A549 (cell line): ENCODE measurements at regions not wholly inside any gene's neighbourhood (a gene's known extent, or its start where the extent isn't known, plus 50 kb on each side); places are given as distances from the start of the nearest gene placed in this dataset.

ENCODE experiments used
- ATAC-seq, 2 experiments: fragments of 200-7000 bp in 1 of 2; fragments of >200 bp in 1 of 2; cut with Nextera tagmentation in 1 of 2; cut with Tn5 transposase in 1 of 2; 3 replicates each; pipeline versions ENCODE4 v1.8.0 to v1.9.1; 2018 to 2020; ENCODE audit warnings: mild to moderate bottlenecking in 1 of 2, moderate library complexity in 1 of 2
- CTCF ChIA-PET: fragments of 300-600 bp; sonication (Branson Sonifier 250); formaldehyde crosslinking; extraction: SDS; loops from one replicate; lab custom pipeline; 2021; ENCODE audit warnings: antibody characterized with exemption, inconsistent platforms; lab: Yijun Ruan, JAX
- POLR2A ChIA-PET: fragments of 350-600 bp; formaldehyde crosslinking; extraction: SDS; loops from one replicate; lab custom pipeline; 2021; ENCODE audit warnings: antibody characterized with exemption, inconsistent platforms; lab: Yijun Ruan, JAX
- DNase-seq, 2 experiments: peaks; one replicate each; pipeline versions ENCODE4 v3.0.0 to v3.0.0-alpha.2; 2011 to 2016; ENCODE audit warnings: low read depth in 1 of 2, low spot score in 1 of 2
- FAIRE-seq: peaks from 2 replicates; lab custom pipeline; 2011; peaks lifted over from hg19 to GRCh38; lab: Jason Lieb, UNC
- H3K27ac ChIP-seq, 2 experiments: fragments of >200 bp; sonication (Bioruptor Twin); formaldehyde crosslinking; 3 replicates each; pipeline ENCODE4 v1.5.1; 2016 to 2017
- H3K4me1 ChIP-seq: fragments of >200 bp; sonication (Bioruptor Twin); formaldehyde crosslinking; 3 replicates; pipeline ENCODE4 v1.6.1; 2016
- H3K4me2 ChIP-seq: fragments of >200 bp; sonication (Bioruptor Twin); formaldehyde crosslinking; 3 replicates; pipeline ENCODE4 v1.6.1; 2016
- H3K4me3 ChIP-seq: fragments of >200 bp; sonication (Bioruptor Twin); formaldehyde crosslinking; 3 replicates; pipeline ENCODE4 v1.5.1; 2016
- H3K9me3 ChIP-seq: fragments of >200 bp; sonication (Bioruptor Twin); formaldehyde crosslinking; 3 replicates; pipeline ENCODE4 v1.6.1; 2016
- ATOH8 ChIP-seq: fragments of 250-450 bp; sonication (Bioruptor Pico); IDR thresholded peaks from 2 replicates; pipeline ENCODE4 v1.5.0; 2020; ENCODE audit warnings: low read depth, mild to moderate bottlenecking, moderate library complexity
- BHLHE40 ChIP-seq: IDR thresholded peaks from 2 replicates; pipeline ENCODE4 v1.6.1; 2012; ENCODE audit warnings: low read depth, low read length, inconsistent platforms
- CBX8 ChIP-seq: fragments of 200-600 bp; sonication (generic); IDR thresholded peaks from 2 replicates; pipeline ENCODE4 v1.6.1; 2016
- FOSL2 ChIP-seq, 2 experiments: fragments of 450-650 bp in 1 of 2; fragments of >200 bp in 1 of 2; sonication (Bioruptor Twin) in 1 of 2; formaldehyde crosslinking; IDR thresholded peaks; 2 replicates each; pipeline versions ENCODE4 v1.5.0 to v1.6.1; 2016 to 2020; ENCODE audit warnings: mild to moderate bottlenecking in 1 of 2, moderate library complexity in 1 of 2
- GATA3 ChIP-seq: IDR thresholded peaks from 2 replicates; pipeline ENCODE4 v1.6.1; 2012; ENCODE audit warnings: borderline replicate concordance
- HDAC2 ChIP-seq: fragments of 200-600 bp; sonication (generic); IDR thresholded peaks from 2 replicates; pipeline ENCODE4 v1.6.1; 2016
- HOXA7 ChIP-seq: fragments of 250-450 bp; sonication (Bioruptor Pico); IDR thresholded peaks from 2 replicates; pipeline ENCODE4 v1.5.0; 2020; ENCODE audit warnings: mild to moderate bottlenecking, moderate library complexity
- HOXB13 ChIP-seq: fragments of 250-450 bp; sonication (Bioruptor Pico); IDR thresholded peaks from 2 replicates; pipeline ENCODE4 v1.5.0; 2020; ENCODE audit warnings: low read depth, mild to moderate bottlenecking, moderate library complexity
- JUN ChIP-seq, 2 experiments: fragments of >200 bp; sonication (Bioruptor Twin); formaldehyde crosslinking; IDR thresholded peaks; 2 replicates in 1 of 2; 3 replicates in 1 of 2; pipeline ENCODE4 v1.6.1; 2016 to 2017
- JUNB ChIP-seq: fragments of >200 bp; sonication (Bioruptor Twin); formaldehyde crosslinking; IDR thresholded peaks from 2 replicates; pipeline ENCODE4 v1.6.1; 2016
- KDM1A ChIP-seq: fragments of 200-600 bp; sonication (generic); IDR thresholded peaks from 2 replicates; pipeline ENCODE4 v1.6.1; 2016; ENCODE audit warnings: low read depth, mild to moderate bottlenecking
- KDM5A ChIP-seq: fragments of 200-600 bp; sonication (generic); IDR thresholded peaks from 2 replicates; pipeline ENCODE4 v1.6.1; 2016; ENCODE audit warnings: antibody characterized with exemption, mild to moderate bottlenecking
- MYC ChIP-seq: IDR thresholded peaks from 2 replicates; pipeline ENCODE4 v1.6.1; 2012; ENCODE audit warnings: mild to moderate bottlenecking, inconsistent platforms, low read length, improper control_type of control experiment, borderline replicate concordance
- NPAS2 ChIP-seq: fragments of 250-450 bp; sonication (Bioruptor Pico); IDR thresholded peaks from 2 replicates; pipeline ENCODE4 v1.8.0; 2022; ENCODE audit warnings: mild to moderate bottlenecking, moderate library complexity, borderline replicate concordance
- PBX3 ChIP-seq: IDR thresholded peaks from 2 replicates; pipeline ENCODE4 v1.6.1; 2012
- PHF8 ChIP-seq: fragments of 200-600 bp; sonication (generic); IDR thresholded peaks from 2 replicates; pipeline ENCODE4 v1.6.1; 2016; ENCODE audit warnings: low read depth, mild to moderate bottlenecking, antibody characterized with exemption, moderate library complexity, borderline replicate concordance
- RAD21 ChIP-seq, 2 experiments: fragments of >200 bp in 1 of 2; sonication (Bioruptor Twin) in 1 of 2; formaldehyde crosslinking in 1 of 2; IDR thresholded peaks in 1 of 2; conservative IDR thresholded peaks in 1 of 2; 2 replicates in 1 of 2; 3 replicates in 1 of 2; pipeline ENCODE4 v1.6.1; 2012 to 2018; ENCODE audit warnings: inconsistent platforms in 1 of 2
- SMC3 ChIP-seq: fragments of >200 bp; sonication (Bioruptor Twin); formaldehyde crosslinking; IDR thresholded peaks from 3 replicates; pipeline ENCODE4 v1.6.1; 2018; ENCODE audit warnings: inconsistent platforms
- SREBF2 ChIP-seq: fragments of 450-650 bp; IDR thresholded peaks from 2 replicates; pipeline ENCODE4 v1.6.1; 2014; ENCODE audit warnings: mild to moderate bottlenecking, moderate library complexity
- ZNF302 ChIP-seq: fragments of 250-450 bp; sonication (Bioruptor Pico); IDR thresholded peaks from 2 replicates; pipeline ENCODE4 v1.9.0; 2021; ENCODE audit warnings: inconsistent platforms, mild to moderate bottlenecking, moderate library complexity
- WGBS: methylation state at CpG from one replicate; pipeline ENCODE4 v1.1.6; 2017; ENCODE audit errors: missing lambda C conversion rate; 5-methylcytosine and 5-hydroxymethylcytosine counted together
- TF ChIP-seq, protein P1 (sequence below): fragments of 150-350 bp; IDR thresholded peaks from 2 replicates; pipeline ENCODE4 v1.6.1; 2014; ENCODE audit warnings: low read depth, mild to moderate bottlenecking, low read length
- TF ChIP-seq, protein P2 (sequence below): fragments of 450-650 bp; IDR thresholded peaks from 2 replicates; pipeline ENCODE4 v1.6.1; 2014; ENCODE audit warnings: antibody characterized with exemption

- FAIRE-seq (no peak), DNase-seq (no peak), ATAC-seq (no peak)
- WGBS, result 2% methylated on average over 5 of the region's 5 CpGs
- CTCF ChIA-PET, result no interaction called here
- Histone ChIP-seq H3K4me2 (no peak overlapping the region), H3K4me1 (no peaks in the 10 kb centered on the region), H3K9me3 (no peaks in the 10 kb centered on the region), H3K4me3 (no peak overlapping the region), H3K27ac (no peak overlapping the region)
- TF ChIP-seq, protein P1, sequence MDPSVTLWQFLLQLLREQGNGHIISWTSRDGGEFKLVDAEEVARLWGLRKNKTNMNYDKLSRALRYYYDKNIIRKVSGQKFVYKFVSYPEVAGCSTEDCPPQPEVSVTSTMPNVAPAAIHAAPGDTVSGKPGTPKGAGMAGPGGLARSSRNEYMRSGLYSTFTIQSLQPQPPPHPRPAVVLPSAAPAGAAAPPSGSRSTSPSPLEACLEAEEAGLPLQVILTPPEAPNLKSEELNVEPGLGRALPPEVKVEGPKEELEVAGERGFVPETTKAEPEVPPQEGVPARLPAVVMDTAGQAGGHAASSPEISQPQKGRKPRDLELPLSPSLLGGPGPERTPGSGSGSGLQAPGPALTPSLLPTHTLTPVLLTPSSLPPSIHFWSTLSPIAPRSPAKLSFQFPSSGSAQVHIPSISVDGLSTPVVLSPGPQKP, result no peak
- TF ChIP-seq, protein P2, sequence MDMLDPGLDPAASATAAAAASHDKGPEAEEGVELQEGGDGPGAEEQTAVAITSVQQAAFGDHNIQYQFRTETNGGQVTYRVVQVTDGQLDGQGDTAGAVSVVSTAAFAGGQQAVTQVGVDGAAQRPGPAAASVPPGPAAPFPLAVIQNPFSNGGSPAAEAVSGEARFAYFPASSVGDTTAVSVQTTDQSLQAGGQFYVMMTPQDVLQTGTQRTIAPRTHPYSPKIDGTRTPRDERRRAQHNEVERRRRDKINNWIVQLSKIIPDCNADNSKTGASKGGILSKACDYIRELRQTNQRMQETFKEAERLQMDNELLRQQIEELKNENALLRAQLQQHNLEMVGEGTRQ, result no peak
- TF ChIP-seq CBX8 (no peak), PBX3 (no peak)
- POLR2A ChIA-PET, result no interaction called here
Measured at GRCh38 chr4:20445933-20446723, 194.4 kb downstream of the SLIT2 start.

- ChIA-PET POLR2A (no interaction called here), CTCF (no interaction called here)
- no peak for DNase-seq
- Histone ChIP-seq H3K4me1 (no peaks in the 10 kb centered on the region), H3K4me3 (no peak overlapping the region), H3K4me2 (no peak overlapping the region), H3K27ac (no peak overlapping the region), H3K9me3 (no peaks in the 10 kb centered on the region)
- TF ChIP-seq HDAC2 (no peak), CBX8 (no peak), KDM1A (no peak)
- no peak for ATAC-seq
- WGBS, result 17% methylated on average over 2 of the region's 2 CpGs
- no peak for FAIRE-seq
Measured at GRCh38 chr4:20447103-20447502, 195.4 kb downstream of the SLIT2 start.

GRCh38 chr4:20451986-20452385 is 200.3 kb downstream of the SLIT2 start:
- Histone ChIP-seq H3K4me3 (no peak overlapping the region), H3K9me3 (no peaks in the 10 kb centered on the region), H3K27ac (no peak overlapping the region), H3K4me1 (no peaks in the 10 kb centered on the region), H3K4me2 (no peak overlapping the region)
- POLR2A ChIA-PET, result no interaction called here
- CTCF ChIA-PET, result no interaction called here
- no peak for ATAC-seq
- 2% methylated on average over 2 of the region's 2 CpGs for WGBS
- FAIRE-seq, result no peak
- no peak for TF ChIP-seq JUN (IDR thresholded peaks at IDR 0.05)
- no peak for TF ChIP-seq SMC3
- TF ChIP-seq KDM5A, result no peak
- TF ChIP-seq NPAS2 (CRISPR knock-in tag), result no peak
- TF ChIP-seq BHLHE40, result no peak
- no peak for TF ChIP-seq HOXB13 (CRISPR knock-in tag)
- no peak for TF ChIP-seq FOSL2 (IDR thresholded peaks at IDR 0.05)
- TF ChIP-seq FOSL2 (CRISPR knock-in tag; IDR thresholded peaks at IDR 0.05), result no peak
- no peak for DNase-seq

DNA sequence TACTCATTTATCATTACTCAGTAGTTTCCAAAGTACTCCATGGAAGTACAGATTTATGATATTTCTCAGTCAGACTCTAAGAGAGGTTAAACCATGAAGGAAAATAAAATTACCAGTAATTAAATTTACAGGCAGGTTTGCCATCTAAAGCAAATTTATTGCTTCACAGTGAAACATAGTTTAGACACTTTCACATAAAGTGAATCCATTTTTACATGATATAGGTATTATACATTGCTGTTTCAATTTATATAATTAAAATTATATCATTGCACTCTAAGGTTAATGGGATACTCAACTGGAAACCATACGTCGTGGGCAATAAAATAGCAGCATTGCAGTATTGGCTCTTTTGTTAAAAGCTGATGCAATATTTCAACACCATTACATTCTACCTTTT is 202.8 kb downstream of the SLIT2 start:
- ChIA-PET POLR2A (no interaction called here), CTCF (no interaction called here)

More for the DNA sequence above, 202.8 kb downstream of the SLIT2 start:
- DNase-seq (no peak), ATAC-seq (no peak), FAIRE-seq (no peak)
- no peaks in the 10 kb centered on the region for H3K4me1 ChIP-seq
- 32% methylated on average over 2 of the region's 2 CpGs for WGBS
- no peak overlapping the region for H3K27ac ChIP-seq
- H3K4me3 ChIP-seq, result no peak overlapping the region
- TF ChIP-seq CBX8 (no peak), PBX3 (no peak), GATA3 (no peak), SREBF2 (no peak), HOXA7 (CRISPR knock-in tag) (no peak), FOSL2 (IDR thresholded peaks at IDR 0.05) (no peak), FOSL2 (CRISPR knock-in tag; IDR thresholded peaks at IDR 0.05) (no peak), JUNB (no peak), ZNF302 (no peak), RAD21 (conservative IDR thresholded peaks at IDR 0.05 in 1 of 2, IDR thresholded peaks at IDR 0.05 in 1 of 2) (no peak), BHLHE40 (no peak), MYC (no peak), ATOH8 (CRISPR knock-in tag) (no peak), PHF8 (no peak)
- H3K4me2 ChIP-seq, result no peak overlapping the region
- no peaks in the 10 kb centered on the region for H3K9me3 ChIP-seq
